ENCODE measurements at regions not wholly inside any gene's neighbourhood (a gene's known extent, or its start where the extent isn't known, plus 50 kb on each side); places are given as distances from the start of the nearest gene placed in this dataset.

- TF ChIP-seq, protein P1, sequence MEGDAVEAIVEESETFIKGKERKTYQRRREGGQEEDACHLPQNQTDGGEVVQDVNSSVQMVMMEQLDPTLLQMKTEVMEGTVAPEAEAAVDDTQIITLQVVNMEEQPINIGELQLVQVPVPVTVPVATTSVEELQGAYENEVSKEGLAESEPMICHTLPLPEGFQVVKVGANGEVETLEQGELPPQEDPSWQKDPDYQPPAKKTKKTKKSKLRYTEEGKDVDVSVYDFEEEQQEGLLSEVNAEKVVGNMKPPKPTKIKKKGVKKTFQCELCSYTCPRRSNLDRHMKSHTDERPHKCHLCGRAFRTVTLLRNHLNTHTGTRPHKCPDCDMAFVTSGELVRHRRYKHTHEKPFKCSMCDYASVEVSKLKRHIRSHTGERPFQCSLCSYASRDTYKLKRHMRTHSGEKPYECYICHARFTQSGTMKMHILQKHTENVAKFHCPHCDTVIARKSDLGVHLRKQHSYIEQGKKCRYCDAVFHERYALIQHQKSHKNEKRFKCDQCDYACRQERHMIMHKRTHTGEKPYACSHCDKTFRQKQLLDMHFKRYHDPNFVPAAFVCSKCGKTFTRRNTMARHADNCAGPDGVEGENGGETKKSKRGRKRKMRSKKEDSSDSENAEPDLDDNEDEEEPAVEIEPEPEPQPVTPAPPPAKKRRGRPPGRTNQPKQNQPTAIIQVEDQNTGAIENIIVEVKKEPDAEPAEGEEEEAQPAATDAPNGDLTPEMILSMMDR (tag by site-specific recombination; IDR thresholded peaks at IDR 0.05) = no peak
- no peak for TF ChIP-seq ZBTB48 (tag by site-specific recombination; IDR thresholded peaks at IDR 0.05)
- no peak for TF ChIP-seq HOXA7 (CRISPR knock-in tag; IDR thresholded peaks at IDR 0.05; ENCODE audit: borderline replicate concordance)
- TF ChIP-seq ZNF544 (tag by site-specific recombination; IDR thresholded peaks at IDR 0.05) = no peak
- TF ChIP-seq ZNF830 (tag by site-specific recombination; IDR thresholded peaks at IDR 0.05; ENCODE audit: low read depth) = no peak
- TF ChIP-seq ZNF660 (tag by site-specific recombination; IDR thresholded peaks at IDR 0.05) = no peak
- no peak for TF ChIP-seq ZNF221 (tag by site-specific recombination; IDR thresholded peaks at IDR 0.05; ENCODE audit: borderline replicate concordance)
- TF ChIP-seq ZNF302 (tag by site-specific recombination; IDR thresholded peaks at IDR 0.05; ENCODE audit: low read depth) = no peak
- TF ChIP-seq ZXDB (tag by site-specific recombination; IDR thresholded peaks at IDR 0.05) = no peak
- no peak for TF ChIP-seq ZNF292 (tag by site-specific recombination; IDR thresholded peaks at IDR 0.05; ENCODE audit: borderline replicate concordance, low read depth)
- no peak for TF ChIP-seq YY1 (tag by site-specific recombination; IDR thresholded peaks at IDR 0.05)
These were observed 445.6 kb downstream of the NFIB start for GRCh38 chr9:13868336-13868735.

Data from HEK293 (cell line).